Suprapubic skin (tissue), 4 donors: ENCODE measurements at regions not wholly inside any gene's neighbourhood (a gene's known extent, or its start where the extent isn't known, plus 50 kb on each side); places are given as distances from the start of the nearest gene placed in this dataset.

Source experiments
- CTCF ChIP-seq, 2 donors: fragments of 200-600 bp in 1 of 2; fragments of 450-650 bp in 1 of 2; sonication (generic) in 1 of 2; IDR thresholded peaks; one replicate each; pipeline ENCODE4 v1.5.1; 2016 to 2019; ENCODE audit warnings: antibody characterized with exemption in 2 of 2, mild to moderate bottlenecking in 1 of 2, moderate library complexity in 1 of 2
- EP300 ChIP-seq: sonication (generic); formaldehyde crosslinking; IDR thresholded peaks from one replicate; pipeline ENCODE4 v1.6.1; 2017; ENCODE audit warnings: antibody characterized with exemption
- POLR2A ChIP-seq, 2 donors: fragments of 450-650 bp; IDR thresholded peaks; one replicate each; pipeline ENCODE4 v1.6.1; 2017; ENCODE audit warnings: antibody characterized with exemption in 2 of 2, mild to moderate bottlenecking in 2 of 2, moderate library complexity in 2 of 2
- POLR2AphosphoS5 ChIP-seq, 3 donors: sonication (generic); formaldehyde crosslinking; IDR thresholded peaks; one replicate each; pipeline ENCODE4 v1.6.1; 2017; ENCODE audit warnings: antibody characterized with exemption in 3 of 3

GRCh38 chr3:98971169-98971681 lies 69.7 kb upstream of the DCBLD2 start:
- no peak for TF ChIP-seq EP300
- no peak for TF ChIP-seq CTCF (IDR thresholded peaks at IDR 0.05)
- no peak for TF ChIP-seq POLR2A (IDR thresholded peaks at IDR 0.05)
- no peak for TF ChIP-seq POLR2AphosphoS5 (IDR thresholded peaks at IDR 0.05)
